HG02623 (cell line): ENCODE measurements at regions not wholly inside any gene's neighbourhood (a gene's known extent, or its start where the extent isn't known, plus 50 kb on each side); places are given as distances from the start of the nearest gene placed in this dataset.
"Not testable (repeated sequence)": the region's sequence is repeated elsewhere in the genome, so short reads cannot be mapped to it uniquely, and the experiment has no call there.

ENCODE experiments used
- ATAC-seq: cut with Tn5 transposase; IDR thresholded peaks from one replicate; pipeline ENCODE4 v1.9.1; 2021; ENCODE audit warnings: moderate library complexity; ENCODE audit not compliant: unreplicated experiment

- ATAC-seq: no peak
Observed at GRCh38 chr9:88287972-88288371, 100.3 kb upstream of the SPIN1 start.

- ATAC-seq: no peak
Observed at GRCh38 chr9:88280816-88281382, 107.3 kb upstream of the SPIN1 start.

- no peak for ATAC-seq
Observed at GRCh38 chr9:88278036-88278435, 110.2 kb upstream of the SPIN1 start.

GRCh38 chr9:88274078-88274477 is 114.2 kb upstream of the SPIN1 start:
- ATAC-seq: no peak

- ATAC-seq: no peak
Observed at GRCh38 chr9:88272986-88273385, 115.3 kb upstream of the SPIN1 start.

- ATAC-seq: no peak
Observed at GRCh38 chr9:88270413-88270812, 117.8 kb upstream of the SPIN1 start.

GRCh38 chr9:88268886-88269285 is 119.4 kb upstream of the SPIN1 start:
- ATAC-seq: no peak

GRCh38 chr9:88267283-88267682 is 121.0 kb upstream of the SPIN1 start:
- ATAC-seq: no peak

GRCh38 chr9:88266416-88266815 is 121.8 kb upstream of the SPIN1 start:
- no peak for ATAC-seq

- ATAC-seq: no peak
Observed at GRCh38 chr9:88259001-88259400, 120.7 kb upstream of the SPATA31C2 start.

- ATAC-seq: no peak
Observed at GRCh38 chr9:88258601-88259000, 120.3 kb upstream of the SPATA31C2 start.

- no peak for ATAC-seq
Observed at GRCh38 chr9:88258024-88258423, 119.7 kb upstream of the SPATA31C2 start.

- no peak for ATAC-seq
Observed at GRCh38 chr9:88256216-88256615, 117.9 kb upstream of the SPATA31C2 start.

GRCh38 chr9:88255806-88256205 is 117.5 kb upstream of the SPATA31C2 start:
- ATAC-seq: not testable (repeated sequence)

GRCh38 chr9:88251903-88252302 is 113.6 kb upstream of the SPATA31C2 start:
- ATAC-seq: no peak

- no peak for ATAC-seq
Observed at GRCh38 chr9:88243736-88244135, 105.5 kb upstream of the SPATA31C2 start.

- no peak for ATAC-seq
Observed at GRCh38 chr9:88242879-88243278, 104.6 kb upstream of the SPATA31C2 start.

- no peak for ATAC-seq
Observed at GRCh38 chr9:88237991-88238571, 99.8 kb upstream of the SPATA31C2 start.

GRCh38 chr9:88237479-88237961 is 99.2 kb upstream of the SPATA31C2 start:
- no peak for ATAC-seq

GRCh38 chr9:88236511-88237478 is 98.5 kb upstream of the SPATA31C2 start:
- ATAC-seq: no peak

- ATAC-seq: no peak
Observed at GRCh38 chr9:88235615-88236014, 97.3 kb upstream of the SPATA31C2 start.

- no peak for ATAC-seq
Observed at GRCh38 chr9:88234114-88234513, 95.8 kb upstream of the SPATA31C2 start.
